ENCODE measurements at regions not wholly inside any gene's neighbourhood (a gene's known extent, or its start where the extent isn't known, plus 50 kb on each side); places are given as distances from the start of the nearest gene placed in this dataset.

- intact Hi-C loops (cut with micrococcal nuclease) = no loop called here
Observed at GRCh38 chr4:181637186-181638105, 605.8 kb upstream of the TENM3 start.

GRCh38 chr4:181643466-181643865, 599.7 kb upstream of the TENM3 start:
- intact Hi-C loops (cut with micrococcal nuclease) = no loop called here

DNA sequence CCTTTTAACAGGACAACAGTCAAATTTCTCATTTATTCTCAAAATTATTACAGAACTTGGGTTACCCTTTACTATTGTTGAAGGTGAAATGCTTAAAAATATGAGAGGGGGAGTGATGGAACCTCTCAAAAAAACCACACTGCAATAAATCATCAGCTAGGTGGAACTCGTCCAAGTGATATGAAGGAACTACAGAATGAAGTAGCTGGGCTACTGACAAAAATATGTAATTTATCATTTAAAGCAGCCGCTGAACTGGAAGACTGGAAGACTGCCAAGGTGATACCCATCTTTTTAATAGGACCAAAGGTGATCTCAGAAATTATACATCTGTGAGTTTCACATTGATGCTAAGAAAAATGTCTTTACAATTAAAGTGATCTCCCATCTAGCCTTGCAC, 597.7 kb upstream of the TENM3 start:
- intact Hi-C loops (cut with micrococcal nuclease) = no loop called here

DNA sequence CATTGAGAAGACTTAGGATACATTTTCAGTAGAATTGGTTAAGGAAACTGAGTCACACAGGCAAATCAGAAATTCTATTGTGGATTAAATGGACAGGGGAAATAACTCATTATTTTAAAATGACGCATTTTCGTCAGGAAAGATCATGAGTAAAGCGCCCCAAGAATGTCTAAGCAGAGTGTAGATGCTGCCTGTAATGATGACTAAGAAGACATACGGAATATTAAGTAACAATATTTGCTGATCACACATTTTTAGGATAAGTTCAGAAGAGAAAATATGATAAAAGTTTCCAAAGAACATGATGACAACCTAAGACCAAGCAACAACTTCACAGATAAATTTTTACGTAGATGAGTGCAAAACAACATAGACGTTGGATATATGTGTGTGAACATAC, 596.3 kb upstream of the TENM3 start:
- intact Hi-C loops (cut with micrococcal nuclease) = no loop called here

- intact Hi-C loops (cut with micrococcal nuclease) = no loop called here
Observed at GRCh38 chr4:181647396-181648147, 595.6 kb upstream of the TENM3 start.

- intact Hi-C loops (cut with micrococcal nuclease) = no loop called here
Observed at GRCh38 chr4:181650033-181650825, 593.0 kb upstream of the TENM3 start.

DNA sequence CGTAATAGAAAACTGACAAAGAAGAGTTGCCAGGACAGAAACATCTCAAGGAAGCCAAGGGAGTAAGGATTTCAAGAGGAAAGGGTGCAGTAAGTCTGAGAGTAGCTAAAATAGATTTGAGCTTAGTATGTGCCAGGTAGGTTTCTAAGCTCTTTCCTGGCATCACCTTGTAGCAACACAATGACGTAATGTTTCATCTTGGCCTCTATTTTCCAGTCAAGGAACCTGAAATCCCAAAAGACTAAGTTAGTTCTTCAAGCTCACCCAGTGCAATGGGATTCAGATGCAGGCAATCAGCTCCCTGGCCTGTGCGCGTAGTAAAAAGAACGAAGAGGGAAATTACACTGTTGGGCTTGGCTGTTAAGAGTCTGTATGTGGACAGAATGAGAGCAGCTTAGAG, 586.5 kb upstream of the TENM3 start:
- intact Hi-C loops (cut with micrococcal nuclease) = no loop called here

- intact Hi-C loops (cut with micrococcal nuclease) = no loop called here
Observed at GRCh38 chr4:181659202-181659601, 584.0 kb upstream of the TENM3 start.

DNA sequence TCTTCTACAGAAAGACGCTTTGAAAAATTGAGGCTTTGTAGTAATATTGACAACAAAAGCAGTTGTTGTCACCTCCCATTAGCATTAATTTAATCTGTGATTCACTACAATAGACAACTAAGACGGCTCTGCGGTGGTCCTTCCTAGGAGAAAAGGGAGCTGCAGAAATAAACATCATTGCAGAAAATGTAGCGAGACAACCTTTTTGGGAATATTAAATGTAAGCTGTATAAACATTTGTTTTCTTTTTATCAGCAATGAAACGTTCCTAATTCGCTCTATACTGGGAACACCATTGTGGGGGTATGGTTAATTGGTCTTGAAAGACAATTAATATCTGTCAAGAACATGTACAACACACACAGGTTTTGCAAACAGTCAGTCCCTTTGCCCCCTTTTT, 583.3 kb upstream of the TENM3 start:
- intact Hi-C loops (cut with micrococcal nuclease) = no loop called here

DNA sequence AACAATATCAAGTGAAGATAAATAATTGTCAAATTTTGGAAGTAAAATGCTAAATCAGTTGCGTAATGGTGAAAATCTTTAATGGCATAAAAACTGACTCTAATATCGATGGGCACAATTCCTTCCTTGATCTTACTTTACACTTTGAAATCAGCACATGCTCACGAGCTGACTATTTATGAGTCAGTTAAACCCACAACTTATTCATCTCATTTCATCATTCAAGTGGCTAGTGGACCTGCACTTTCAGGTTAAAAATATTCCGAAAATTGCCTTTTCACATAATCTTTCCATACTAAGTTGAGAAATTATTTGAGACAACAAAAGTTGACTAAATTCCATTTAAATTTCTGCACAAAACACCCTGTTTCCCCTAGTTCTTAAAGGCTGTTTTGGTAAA, 582.1 kb upstream of the TENM3 start:
- intact Hi-C loops (cut with micrococcal nuclease) = no loop called here

GRCh38 chr4:181661923-181662322, 581.3 kb upstream of the TENM3 start:
- intact Hi-C loops (cut with micrococcal nuclease) = no loop called here

GRCh38 chr4:181662383-181662782, 580.8 kb upstream of the TENM3 start:
- intact Hi-C loops (cut with micrococcal nuclease) = no loop called here

GRCh38 chr4:181670506-181670905, 572.7 kb upstream of the TENM3 start:
- intact Hi-C loops (cut with micrococcal nuclease) = no loop called here

DNA sequence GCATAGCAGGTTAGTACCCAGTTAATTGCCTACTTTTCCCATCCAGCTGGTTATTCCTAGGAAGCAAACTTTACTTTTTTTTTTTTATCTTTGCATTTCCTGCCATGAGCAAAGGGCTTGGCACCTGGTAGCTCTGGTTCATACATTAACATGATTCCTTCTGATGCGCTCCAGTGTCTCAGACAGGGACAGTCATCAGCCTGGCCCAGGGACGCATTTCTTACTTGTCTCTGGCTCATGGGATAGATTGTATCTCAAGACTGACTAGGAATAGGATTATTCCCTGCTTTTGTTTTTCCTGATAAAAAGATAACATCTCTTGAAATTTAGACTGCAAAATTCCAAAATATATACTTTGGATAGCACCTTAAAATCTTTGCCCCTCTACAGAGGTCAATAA, 571.5 kb upstream of the TENM3 start:
- intact Hi-C loops (cut with micrococcal nuclease) = no loop called here

DNA sequence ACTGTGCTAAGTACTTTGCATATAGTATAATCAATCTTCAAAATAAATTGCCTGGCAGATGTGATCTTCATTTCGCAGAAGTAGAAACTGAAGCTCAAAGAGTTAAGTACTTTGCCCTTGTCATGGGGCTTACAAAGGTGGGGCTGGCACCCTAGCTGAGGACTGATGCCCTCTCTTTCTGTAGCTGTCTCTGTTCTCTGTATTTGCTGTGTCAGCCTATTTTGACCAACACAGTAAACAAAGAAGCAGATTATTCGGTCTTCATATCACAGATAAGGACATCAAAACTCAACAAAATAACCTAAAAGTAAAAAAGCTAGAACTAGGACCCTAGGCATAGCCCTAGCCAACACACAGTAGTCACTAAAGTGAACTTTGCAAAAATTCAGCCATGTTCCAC, 570.5 kb upstream of the TENM3 start:
- intact Hi-C loops (cut with micrococcal nuclease) = no loop called here

DNA sequence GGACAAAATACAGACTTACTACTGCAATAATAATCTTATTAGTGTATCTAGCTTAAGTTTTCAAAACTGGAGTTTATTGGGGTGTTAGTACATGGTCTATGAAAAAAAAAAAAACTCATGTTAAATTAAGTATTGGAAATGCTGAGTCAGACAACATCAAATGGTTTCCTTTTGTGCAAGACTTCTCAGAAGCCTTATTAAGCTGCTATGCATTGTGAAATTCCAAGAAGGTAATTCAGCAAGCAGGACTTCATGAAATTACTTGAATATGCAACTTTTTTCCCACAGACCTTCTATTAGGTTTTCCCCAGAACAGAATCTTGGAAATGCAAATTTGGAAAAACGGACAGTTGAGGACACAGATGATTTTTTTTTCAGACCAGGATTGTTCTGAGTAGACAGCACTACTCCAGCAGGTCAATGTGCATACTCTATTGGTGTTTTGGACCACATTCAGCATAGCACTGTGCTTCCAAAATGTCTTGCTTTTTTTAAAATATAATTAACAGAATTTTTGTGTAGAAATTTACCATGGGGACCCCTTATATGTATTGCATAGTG, 568.8 kb upstream of the TENM3 start:
- intact Hi-C loops (cut with micrococcal nuclease) = no loop called here

DNA sequence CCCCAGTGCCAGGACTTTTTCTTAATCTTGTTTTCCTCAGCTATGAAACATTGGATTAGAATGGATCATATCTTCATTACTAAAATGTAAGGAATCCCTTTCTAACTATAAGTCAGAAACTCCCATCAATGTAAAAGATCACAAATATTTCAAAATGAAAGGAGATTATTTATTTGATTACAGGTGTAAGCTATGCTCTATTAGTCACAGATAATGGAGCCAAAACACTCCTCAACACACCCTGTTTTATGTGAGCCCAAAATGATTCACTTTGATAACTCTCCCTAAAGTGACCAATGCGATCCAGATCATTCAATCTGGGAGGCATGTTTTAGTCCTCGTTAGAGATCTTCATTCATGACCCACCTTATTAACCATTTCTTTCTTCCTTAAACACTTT, 566.7 kb upstream of the TENM3 start:
- intact Hi-C loops (cut with micrococcal nuclease) = no loop called here

DNA sequence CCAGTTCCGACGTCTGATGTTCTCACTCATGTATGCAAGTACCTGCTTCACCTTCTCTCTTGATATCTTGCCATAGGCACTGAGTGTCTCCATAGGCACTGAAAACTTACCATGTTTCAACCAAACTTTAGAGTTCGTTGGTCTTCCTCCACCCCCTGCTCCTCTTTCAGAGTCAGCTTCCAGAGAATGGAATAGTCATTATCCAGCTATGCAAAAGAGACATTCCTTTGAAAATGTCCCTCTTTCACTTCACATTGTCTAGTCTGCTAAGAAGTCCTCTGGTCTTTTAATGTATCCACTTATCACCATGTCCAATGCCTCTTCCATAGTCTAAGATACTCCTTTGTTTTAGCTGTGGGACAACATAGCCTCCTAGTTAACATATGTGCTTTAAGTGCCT, 566.0 kb upstream of the TENM3 start:
- intact Hi-C loops (cut with micrococcal nuclease) = no loop called here

DNA sequence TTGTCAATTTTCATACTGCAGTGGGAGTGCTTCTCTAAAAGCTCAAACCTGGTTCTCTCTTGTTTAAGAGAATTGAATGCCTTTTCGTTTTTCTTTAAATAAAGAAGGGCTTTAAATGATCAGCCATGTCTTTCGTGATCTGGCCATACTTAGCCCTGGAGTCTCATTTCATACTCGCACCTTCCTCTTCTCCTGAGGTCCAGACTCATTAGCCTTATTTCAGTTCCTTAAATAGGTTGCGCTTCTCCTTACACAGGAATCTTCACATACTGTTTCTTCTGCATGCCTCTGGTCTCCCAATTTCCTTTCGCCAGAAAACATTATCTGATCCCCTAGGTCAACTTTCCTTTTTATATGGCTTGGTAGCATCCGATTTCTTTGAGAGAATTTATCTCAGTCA, 565.6 kb upstream of the TENM3 start:
- intact Hi-C loops (cut with micrococcal nuclease) = no loop called here

GRCh38 chr4:181679754-181680153, 563.4 kb upstream of the TENM3 start:
- intact Hi-C loops (cut with micrococcal nuclease) = no loop called here

DNA sequence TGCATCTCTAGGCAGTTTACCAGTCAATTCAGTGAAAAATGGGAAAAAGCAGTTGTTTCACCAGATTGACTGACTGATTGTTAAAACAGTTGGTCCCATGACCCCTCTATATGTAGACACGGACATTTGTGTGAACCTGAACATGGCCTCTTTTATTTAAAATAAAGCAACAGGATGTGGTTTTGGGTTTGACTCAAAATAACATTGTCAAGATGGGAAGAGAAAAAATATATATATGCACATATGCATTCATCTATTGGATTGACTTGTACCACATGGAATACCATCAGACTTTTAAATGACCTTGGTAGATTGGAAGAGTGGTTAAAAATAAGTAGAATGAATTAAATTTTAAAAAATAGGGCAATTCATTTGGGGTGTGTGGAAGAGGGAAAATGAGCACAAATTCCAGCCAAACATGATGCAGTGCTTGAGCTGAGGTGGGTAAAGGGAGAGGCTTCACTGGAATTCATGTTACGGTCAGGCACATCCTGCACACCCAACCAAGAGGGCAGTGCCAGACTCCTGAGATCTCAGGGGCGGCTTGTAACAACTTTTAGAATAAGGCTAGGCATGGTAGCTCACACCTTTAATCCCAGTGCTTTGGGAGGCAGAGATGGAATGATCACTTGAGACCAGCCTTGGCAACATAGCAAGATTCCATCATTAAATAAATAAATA, 560.7 kb upstream of the TENM3 start:
- intact Hi-C loops (cut with micrococcal nuclease) = no loop called here
